ACHN (cell line): ENCODE measurements at regions not wholly inside any gene's neighbourhood (a gene's known extent, or its start where the extent isn't known, plus 50 kb on each side); places are given as distances from the start of the nearest gene placed in this dataset.

Experiments
- DNase-seq: peaks from one replicate; pipeline ENCODE4 v3.0.0-alpha.2; 2015
- in situ Hi-C: cut with HindIII; loops from 2 replicates; pipeline ENCODE4 v1.10.0; 2017; ENCODE audit warnings: low sequenced_read_pairs, low pct_ligation_motif_present, low pct_unique_long_range_greater_than_20kb

DNA sequence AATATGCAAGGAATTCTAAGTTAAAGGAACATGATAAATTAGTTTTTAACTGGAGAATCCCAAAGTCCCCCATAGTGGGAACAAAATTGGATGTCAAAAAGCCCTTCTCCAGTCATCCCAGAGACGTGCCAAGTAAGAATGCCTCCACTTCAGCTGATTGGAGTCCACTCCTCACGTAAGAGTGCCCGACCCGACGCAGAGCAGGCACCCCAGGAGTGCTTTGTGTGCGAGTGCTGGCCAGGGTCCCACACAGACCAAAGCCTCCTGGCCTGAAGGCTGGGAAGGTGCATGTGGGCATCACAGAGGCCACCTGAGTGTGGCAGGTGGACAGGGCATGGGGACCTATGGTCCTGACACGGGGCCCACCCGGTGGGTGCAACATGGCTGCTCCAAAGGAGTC, 183.5 kb downstream of the GLI2 start:
- no peak for DNase-seq
- in situ Hi-C loops, result no loop called here

DNA sequence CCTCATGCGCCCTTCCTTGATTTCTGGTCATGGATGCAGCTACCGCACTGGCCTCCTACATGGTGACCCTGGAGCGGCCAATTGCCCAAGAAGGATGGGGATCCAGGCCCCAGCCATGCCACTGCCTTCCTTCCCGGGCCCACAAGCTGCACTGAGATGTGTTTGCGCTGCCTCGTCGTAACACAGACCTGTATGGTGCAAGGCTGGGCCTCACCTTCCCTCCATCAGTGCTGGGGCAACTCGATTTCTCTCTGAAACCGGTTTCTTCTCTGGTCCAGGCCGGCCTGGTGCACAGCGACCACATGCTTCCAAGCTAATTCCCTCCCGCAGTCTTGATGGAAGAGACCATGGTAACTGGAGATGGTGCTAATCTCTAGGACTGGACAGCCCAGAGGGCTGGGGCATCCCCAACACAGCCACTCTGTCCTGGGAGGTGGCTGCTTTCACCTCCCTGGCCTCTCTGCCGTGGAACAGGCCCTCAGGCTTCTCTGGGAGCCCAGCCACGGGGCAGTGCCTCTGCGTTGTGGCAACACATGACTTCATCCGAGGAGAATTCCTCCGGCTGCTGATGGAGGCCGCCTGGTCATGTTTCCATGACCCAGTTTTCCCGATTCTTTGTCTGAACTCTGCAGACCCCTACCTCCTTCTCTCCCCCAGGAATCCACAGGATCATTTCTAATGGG, 184.2 kb downstream of the GLI2 start:
- DNase-seq, result no peak

DNA sequence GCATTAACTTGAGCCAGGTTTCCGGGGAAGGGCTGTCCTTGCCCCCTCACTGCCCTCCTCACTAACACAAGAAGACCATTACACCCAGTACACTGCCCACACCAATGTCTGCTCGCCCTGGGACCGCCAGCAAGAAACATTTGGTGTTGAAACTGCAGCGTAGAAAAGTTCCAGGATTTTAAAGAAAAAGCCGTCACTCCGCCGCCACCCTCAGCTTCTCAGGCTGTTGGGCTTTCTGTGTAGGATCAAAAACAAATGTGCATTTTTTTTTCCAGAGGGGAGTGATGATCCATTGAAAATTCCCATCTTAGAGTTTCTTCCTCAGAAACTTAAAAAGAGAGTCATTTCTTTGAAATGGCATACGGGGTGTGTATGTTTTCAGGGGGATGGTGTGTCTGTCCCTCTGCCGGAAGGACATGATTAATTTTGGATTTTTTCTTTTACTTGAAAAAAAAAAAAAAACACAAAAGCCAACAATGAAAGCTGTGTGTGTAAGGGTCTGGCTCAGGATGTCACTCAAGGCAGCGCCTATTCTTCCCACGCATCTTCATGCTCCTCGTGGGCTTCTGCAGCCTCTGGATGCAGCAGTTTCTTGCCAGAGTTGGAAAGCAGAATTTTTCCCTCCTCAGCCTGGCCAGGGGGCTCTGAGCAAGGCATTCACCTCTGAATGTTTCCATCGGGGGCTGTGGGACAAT, 184.9 kb downstream of the GLI2 start:
- no peak for DNase-seq
- in situ Hi-C loops, result no loop called here

More for the DNA sequence above, 184.2 kb downstream of the GLI2 start:
- in situ Hi-C loops, result no loop called here

DNA sequence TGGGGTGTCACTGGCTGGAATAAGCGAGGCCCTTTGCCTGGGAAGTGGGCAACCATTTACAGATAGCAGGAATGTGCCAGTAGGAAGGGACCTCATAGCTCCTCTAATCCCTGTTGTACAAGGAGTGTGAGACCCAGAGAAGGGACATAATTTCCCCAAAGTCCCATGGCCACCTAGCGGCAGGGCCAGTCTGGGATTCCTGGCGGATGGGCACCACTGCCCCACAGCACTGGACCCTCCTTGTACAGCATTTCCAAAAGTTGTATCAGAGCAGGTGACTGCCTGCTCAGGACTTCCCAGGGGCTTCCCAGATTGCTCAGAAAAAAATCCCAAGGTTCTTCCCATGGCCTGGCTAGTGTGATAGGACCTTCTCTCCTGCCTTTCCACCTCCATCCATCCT, 185.8 kb downstream of the GLI2 start:
- no peak for DNase-seq
- in situ Hi-C loops, result no loop called here

DNA sequence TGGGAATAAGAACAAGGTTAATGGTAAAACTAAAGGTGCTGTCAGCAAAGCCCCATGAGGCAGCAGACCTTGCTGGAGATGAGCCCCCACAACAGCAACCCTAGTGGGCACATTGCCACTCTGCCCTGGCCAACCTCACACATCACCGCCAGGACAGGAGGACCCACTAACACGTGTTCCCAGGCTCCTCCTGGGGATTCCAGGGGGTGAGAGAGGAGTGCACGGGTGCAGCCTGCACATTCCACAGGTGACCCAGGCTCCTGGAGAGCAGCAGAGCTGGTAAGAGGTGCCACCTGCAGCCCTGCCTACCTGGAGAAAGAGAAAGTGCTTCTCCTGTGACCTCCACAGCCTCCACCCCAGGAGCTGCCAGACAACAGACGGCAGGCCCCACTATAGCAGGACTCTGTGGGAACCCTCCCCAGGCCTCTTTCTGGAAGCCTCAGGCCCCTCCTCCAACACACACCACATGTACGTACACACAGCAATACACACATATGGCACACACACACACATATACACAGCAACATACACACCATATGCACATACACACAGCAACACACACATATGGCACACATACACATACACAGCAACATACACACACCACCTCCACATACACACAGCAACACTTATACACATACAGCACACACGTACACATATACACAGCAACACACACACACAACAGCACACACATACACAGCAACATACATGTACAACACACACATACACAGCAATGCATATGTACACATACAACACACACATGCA, 187.1 kb downstream of the GLI2 start:
- in situ Hi-C loops, result no loop called here
- DNase-seq, result no peak

DNA sequence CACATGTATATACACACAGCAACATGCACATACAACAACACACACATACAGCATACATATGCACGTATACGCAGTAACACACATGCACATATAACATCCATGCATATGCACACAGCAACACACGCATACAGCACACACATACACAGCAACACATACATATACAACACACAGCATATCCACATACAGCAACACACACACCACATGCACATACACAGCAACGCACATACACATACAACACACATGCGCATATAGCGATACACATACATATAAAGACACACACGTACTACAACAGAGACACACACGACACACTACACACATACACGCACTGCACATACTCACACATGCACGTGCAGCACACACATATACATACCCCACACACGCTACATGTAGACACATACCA, 187.8 kb downstream of the GLI2 start:
- no peak for DNase-seq
- in situ Hi-C loops, result no loop called here

DNA sequence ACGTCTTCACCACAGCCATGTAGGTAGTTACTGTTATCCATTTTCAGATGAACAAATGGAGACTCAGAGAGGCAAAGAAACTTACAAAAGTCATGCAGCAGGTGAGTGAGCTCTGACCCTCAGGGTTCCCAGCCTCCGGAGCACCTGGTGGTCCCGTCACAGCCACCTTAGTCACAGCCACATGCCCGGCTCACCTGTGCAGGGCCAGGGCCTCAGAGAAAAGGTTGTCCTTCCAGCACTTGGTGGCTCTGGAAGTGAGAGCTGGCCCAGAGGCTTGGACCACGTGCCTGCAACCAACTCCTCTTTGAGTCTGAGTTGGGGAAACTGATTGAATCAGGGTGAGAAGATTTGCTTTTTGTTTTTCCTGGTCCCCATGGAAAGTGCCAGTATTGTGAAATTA, 189.3 kb downstream of the GLI2 start:
- in situ Hi-C loops, result no loop called here
- no peak for DNase-seq

DNA sequence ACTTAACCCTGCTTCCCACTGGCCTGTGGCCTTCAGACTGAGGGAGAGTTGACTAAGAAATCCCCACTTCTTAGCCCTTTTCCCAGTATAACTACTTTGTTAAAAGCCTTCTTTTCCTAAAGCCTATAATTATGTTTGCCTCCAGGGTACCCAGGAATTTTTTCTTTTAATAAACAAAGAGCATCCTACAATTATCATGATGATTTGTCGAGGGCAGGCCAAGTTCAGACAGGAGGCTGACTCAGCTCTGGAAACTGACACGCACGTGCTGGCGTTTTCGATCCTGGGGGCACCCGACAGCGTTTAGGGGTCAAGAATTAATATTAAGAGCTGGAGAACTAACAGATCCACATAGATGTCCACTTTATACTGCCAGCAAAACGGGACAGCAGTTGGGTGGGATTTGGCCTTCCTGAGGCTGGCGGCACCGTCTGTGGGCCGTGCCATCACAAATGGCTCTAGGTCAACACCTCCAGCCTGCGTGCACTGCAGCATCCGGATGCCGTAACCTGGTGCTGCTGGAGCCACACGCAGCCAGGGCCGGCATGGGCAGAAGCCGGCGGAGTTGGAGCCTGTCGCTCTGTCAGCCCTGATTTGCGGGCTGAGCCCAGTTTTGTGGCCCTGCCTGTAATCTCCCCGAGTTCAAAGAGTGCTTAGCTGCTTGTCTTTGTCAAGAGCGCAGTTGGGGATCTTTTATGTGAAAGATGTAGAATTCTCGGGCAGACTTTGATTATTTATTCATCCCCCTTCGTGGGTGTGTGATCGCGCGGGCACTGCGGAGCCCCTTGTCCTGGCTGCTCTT, 191.0 kb downstream of the GLI2 start:
- in situ Hi-C loops, result no loop called here

DNA sequence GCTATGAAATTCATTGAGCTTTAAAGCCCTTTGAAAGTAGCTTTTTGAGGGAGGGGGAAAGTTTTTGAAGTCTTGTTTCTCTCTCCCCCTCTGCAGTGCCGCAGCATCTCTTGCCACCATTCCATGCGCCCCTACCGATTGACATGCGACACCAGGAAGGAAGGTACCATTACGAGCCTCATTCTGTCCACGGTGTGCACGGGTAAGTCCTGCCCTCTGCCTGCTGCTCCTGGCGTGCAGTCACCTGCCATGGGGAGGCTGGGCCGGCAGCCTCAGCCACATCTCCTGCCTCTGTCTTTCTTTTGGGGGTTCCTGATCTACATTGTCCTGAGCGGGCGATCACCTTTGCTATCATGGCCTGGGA, 191.6 kb downstream of the GLI2 start:
- in situ Hi-C loops, result no loop called here
- no peak for DNase-seq

More for the DNA sequence above, 191.0 kb downstream of the GLI2 start:
- DNase-seq, result no peak

DNA sequence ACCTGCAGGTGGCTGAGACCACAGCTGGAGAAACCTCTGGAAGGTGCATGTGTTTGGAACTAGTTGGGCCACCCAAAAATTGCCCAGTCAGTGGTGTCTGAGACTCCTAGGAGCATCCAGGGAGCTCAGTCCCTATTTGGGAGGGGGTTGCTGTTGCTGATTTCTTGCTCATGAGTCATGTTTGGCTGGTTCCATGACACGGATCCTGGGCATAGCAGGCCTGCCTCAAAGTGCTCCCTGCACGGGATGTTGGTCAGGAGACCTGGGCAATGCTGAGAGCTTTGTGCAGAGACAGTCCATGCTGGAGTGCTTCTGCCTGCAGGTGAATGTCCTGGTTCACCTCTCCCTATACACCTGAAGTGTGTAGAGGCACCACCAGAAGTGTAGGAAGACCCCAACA, 194.2 kb downstream of the GLI2 start:
- in situ Hi-C loops, result no loop called here
- DNase-seq, result peak; percentile 34

DNA sequence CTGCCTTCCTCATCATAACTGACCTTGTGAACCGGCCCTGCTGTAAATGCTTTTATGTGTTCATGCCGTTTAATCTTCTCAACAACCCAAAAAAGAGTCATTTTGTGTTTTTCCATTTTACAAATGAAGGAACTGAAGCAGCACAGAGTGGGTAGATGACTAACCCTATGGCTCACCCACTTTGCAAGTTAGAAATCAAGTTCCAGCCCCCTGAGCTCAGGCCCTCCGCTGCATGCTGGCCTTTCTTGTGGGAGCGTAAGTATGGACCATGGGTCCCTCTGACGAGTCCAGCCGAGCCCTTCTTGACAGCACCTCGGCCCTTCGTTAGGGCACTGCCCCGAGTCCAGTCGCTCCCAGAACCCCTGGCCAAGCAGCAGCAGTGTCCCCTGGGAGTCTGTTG, 194.6 kb downstream of the GLI2 start:
- in situ Hi-C loops, result no loop called here
- DNase-seq, result no peak

DNA sequence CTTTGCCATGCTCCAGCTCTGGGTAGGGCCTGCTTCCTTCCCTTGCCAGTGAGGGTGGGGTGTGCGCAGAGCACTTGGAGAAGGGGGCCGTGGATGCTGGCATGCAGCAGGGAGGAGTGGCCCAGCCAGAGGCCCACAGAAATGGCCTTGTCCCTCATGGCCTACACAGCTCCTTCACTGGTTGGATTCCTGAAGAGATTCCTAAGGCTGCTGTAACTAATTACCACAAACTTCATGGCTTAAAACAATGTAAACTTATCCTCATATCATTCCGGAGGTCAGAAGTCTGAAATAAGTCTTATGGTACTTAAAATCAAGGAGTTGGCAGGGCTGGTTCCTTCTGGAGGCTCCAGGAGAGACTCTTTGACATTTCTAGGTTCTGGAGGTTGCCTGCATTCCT, 195.2 kb downstream of the GLI2 start:
- in situ Hi-C loops, result no loop called here
- DNase-seq, result no peak

DNA sequence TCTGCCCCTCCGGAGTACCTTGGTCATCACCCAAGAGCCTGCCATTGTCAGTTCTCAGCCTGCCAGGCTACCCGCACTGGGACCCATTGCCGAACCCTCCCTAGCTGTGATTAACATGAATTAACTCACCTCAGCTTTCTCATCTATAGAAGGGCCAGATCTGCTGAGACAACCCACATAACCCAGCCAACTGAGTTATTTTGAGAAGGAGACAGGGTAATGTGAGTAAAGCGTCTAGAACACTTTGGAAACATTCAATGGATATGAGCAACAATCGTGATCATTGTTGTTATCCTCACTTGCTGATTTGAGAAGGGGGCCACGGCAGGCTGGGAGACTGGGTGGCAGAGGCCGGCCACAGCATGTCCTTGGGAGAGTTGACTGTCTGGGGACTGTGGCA, 196.8 kb downstream of the GLI2 start:
- no peak for DNase-seq
- in situ Hi-C loops, result no loop called here

DNA sequence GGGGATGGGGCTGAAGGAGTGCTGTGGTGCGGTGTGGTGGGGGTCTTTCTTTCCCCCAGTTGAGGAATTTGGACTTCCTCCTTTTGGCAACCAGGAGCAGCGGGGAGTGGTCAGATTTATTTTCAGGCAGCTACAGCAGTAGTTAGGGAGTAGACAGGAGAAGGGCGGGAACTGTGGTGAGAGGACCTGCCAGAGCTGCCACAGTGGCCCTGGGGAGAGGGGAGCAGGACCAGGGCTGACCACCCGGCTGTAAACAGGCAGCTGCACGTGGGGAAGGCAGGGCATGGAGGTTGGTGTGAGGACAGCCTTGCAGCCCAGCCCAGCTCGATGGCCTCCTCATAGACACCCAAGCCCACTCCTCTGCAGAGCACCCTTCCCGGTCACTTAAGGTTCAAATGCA, 197.2 kb downstream of the GLI2 start:
- DNase-seq, result no peak
- in situ Hi-C loops, result no loop called here

DNA sequence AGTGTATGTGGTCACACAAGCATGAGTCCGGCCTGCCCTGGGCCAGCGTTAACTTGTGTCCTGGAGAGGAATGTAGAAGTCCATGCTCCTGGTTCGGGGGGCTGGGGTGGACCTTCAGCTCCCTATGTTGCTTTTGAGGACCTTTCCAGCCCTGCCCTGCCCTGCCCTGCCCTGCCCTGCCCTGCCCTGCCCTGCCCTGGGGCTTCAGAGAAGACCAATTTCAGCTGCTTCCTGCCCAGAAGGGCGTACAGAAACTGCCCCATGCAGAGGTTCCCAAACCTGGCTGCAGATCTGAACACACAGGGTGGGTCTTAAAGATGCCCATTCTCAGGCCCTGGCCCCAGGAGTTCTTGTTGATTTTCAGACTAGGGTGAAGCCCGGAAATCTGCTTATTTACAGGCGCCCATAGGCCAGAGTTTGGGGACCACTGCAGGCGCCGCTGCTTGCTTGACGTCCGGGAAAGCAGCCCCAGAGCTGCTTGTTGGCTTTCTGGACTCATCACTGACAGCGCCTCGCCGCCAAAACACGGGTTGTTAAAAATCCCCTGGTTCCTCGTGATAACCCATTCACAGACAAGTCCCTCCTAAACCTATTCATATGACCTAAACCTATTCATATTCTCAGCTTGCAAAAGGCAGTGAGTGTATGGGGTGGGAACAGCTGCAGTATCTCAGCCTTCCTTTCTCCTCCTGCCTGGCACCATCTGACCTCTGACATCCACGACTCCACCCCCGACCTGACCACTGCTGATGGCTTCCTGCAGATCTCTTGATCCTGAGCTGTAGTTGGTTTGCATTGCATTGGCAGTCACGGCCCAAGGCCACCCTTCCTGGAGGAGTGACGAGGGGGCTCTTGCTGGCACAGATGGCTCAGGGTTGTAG, 198.3 kb downstream of the GLI2 start:
- in situ Hi-C loops, result no loop called here
- DNase-seq, result peak; percentile 21

DNA sequence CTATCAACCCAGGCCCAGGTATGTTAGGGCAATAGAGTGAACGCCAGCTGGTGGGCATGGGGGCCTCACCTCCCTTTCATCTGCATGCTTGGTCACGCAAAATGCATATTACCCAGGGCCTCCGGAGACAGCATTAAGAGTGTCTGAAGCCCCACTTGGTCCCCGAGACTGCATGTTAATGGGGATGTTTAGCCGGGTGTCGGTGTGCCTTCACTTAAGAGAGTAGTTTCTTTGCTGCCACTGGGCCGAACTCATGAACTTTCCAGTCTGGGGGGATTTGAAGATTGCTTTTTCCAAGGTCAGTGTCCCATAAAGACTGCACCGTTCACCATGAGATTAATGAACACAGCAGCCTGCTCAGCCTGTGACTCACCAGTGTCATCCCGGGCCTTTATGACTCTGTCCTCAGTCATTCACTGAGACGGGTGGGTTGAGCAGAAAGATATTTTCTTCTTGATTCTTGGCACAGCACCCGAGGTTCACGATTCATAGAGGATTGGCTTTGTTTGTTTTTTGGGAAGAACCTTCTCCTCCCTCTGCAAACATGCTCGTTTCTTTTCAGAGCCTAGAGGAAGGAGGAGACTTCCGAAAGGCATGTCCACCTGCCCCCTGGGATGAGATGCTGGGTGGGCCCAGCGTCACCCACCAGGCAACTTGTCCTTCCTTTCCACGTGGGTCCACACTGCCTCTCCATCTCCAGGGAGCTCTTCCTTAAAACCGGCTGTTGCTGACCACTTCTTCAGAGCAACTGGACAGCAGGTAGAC, 199.1 kb downstream of the GLI2 start:
- in situ Hi-C loops, result no loop called here
- peak; percentile 95 for DNase-seq
